Thyroid gland (tissue), 4 donors: ENCODE measurements at regions not wholly inside any gene's neighbourhood (a gene's known extent, or its start where the extent isn't known, plus 50 kb on each side); places are given as distances from the start of the nearest gene placed in this dataset.

Source experiments
- DNase-seq, 2 donors: peaks; one replicate each; pipeline ENCODE4 v3.0.0-alpha.2; 2019
- H3K27ac ChIP-seq, 3 donors: fragments of 200-600 bp; sonication (generic); 1 replicate in 2 of 3; 2 replicates in 1 of 3; pipeline ENCODE4 v1.5.1; 2016 to 2019; ENCODE audit warnings: mild to moderate bottlenecking in 1 of 3, moderate library complexity in 1 of 3
- H3K27me3 ChIP-seq: fragments of 200-600 bp; sonication (generic); one replicate; pipeline ENCODE4 v1.5.1; 2019
- H3K36me3 ChIP-seq, 2 donors: fragments of 200-600 bp; sonication (generic); one replicate each; pipeline ENCODE4 v1.5.1; 2016 to 2019
- H3K4me1 ChIP-seq, 2 donors: fragments of 200-600 bp; sonication (generic); one replicate each; pipeline ENCODE4 v1.5.1; 2017 to 2019
- H3K4me3 ChIP-seq, 3 donors: fragments of 200-600 bp; sonication (generic); replicated peaks in 1 of 3; 1 replicate in 2 of 3; 2 replicates in 1 of 3; pipeline ENCODE4 v1.5.1; 2016; ENCODE audit warnings: mild to moderate bottlenecking in 1 of 3
- H3K9me3 ChIP-seq: fragments of 200-600 bp; sonication (generic); one replicate; pipeline ENCODE4 v1.5.1; 2017
- POLR2A ChIP-seq, 2 donors: fragments of 450-650 bp; IDR thresholded peaks; one replicate each; pipeline ENCODE4 v1.6.1; 2017; ENCODE audit warnings: antibody characterized with exemption in 2 of 2, mild to moderate bottlenecking in 2 of 2, moderate library complexity in 1 of 2
- WGBS, 2 donors: methylation state at CpG; one replicate each; pipeline ENCODE4 v1.1.5; 2017; 5-methylcytosine and 5-hydroxymethylcytosine counted together
- intact Hi-C: fragments of 100-400 bp; cut with DNase I; formaldehyde crosslinking; loops from one replicate; pipeline ENCODE4 v1.15.1; 2023
- TF ChIP-seq, protein P1 (sequence below), 6 experiments: fragments of 200-600 bp in 3 of 6; fragments of 450-650 bp in 3 of 6; sonication (generic) in 3 of 6; IDR thresholded peaks; one replicate each; pipeline ENCODE4 v1.5.1; 2016 to 2019; ENCODE audit warnings: antibody characterized with exemption in 6 of 6, mild to moderate bottlenecking in 2 of 6, inconsistent platforms in 1 of 6, moderate library complexity in 1 of 6

DNA sequence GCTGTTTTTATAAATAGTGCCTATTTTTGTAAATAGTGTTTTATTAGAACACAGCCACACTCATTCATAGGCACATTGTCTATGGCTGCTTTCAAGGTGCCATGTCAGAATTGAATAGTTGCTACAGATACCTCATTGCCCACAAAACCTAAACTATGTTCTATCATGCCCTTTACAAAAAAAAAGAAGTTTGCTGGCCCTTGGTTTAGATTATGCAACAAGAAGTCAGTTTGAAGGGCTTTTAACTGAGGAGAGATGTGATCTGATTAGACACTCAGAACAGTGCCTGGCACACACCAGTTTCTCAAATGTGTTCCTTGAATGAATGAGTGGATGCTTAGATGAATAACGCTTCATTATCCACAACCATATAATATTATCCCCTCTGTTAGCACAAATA lies 366.1 kb downstream of the MAFB start:
- Histone ChIP-seq H3K36me3 (no peaks in the 10 kb centered on the region), H3K4me1 (peaks cover under 1 to 4% of the 10 kb centered on the region in 2 donors), H3K27me3 (no peaks in the 10 kb centered on the region), H3K4me3 (no peak overlapping the region), H3K9me3 (no peaks in the 10 kb centered on the region), H3K27ac (no peak overlapping the region)
- intact Hi-C loops, result no loop called here
- TF ChIP-seq POLR2A (IDR thresholded peaks at IDR 0.05), result no peak
- TF ChIP-seq, protein P1, sequence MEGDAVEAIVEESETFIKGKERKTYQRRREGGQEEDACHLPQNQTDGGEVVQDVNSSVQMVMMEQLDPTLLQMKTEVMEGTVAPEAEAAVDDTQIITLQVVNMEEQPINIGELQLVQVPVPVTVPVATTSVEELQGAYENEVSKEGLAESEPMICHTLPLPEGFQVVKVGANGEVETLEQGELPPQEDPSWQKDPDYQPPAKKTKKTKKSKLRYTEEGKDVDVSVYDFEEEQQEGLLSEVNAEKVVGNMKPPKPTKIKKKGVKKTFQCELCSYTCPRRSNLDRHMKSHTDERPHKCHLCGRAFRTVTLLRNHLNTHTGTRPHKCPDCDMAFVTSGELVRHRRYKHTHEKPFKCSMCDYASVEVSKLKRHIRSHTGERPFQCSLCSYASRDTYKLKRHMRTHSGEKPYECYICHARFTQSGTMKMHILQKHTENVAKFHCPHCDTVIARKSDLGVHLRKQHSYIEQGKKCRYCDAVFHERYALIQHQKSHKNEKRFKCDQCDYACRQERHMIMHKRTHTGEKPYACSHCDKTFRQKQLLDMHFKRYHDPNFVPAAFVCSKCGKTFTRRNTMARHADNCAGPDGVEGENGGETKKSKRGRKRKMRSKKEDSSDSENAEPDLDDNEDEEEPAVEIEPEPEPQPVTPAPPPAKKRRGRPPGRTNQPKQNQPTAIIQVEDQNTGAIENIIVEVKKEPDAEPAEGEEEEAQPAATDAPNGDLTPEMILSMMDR (IDR thresholded peaks at IDR 0.05), result no peak
- DNase-seq, result no peak
- 83 to 100% methylated on average over 1 of the region's 1 CpG for WGBS, 2 donors

DNA sequence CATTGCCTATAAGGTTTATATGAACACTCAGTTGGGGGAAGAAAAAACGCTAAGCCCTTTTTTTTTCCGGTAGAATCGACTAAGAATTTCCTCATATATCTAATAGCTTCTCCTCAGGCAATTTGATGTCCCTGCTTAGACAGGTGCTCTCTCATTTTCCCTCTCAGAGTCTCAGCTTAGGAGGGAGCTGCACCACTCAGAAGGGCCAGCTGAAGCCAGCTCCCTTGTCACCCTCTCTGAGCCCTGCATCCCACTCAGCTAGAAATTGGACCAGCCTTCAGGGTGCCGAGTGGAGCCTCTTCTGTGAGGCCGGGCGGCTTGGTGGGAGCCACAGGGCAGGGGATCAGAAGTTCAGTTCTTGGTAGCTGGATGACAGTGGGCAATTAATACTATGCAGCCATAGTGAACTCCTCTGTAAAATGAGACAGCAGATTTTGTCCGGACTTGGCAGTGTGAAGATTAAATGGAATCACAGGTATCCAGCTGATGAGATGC lies 368.5 kb downstream of the MAFB start:
- peaks cover 4 to 9% of the 10 kb centered on the region in 2 donors for H3K4me1 ChIP-seq
- no peak for TF ChIP-seq POLR2A (IDR thresholded peaks at IDR 0.05)
- TF ChIP-seq, protein P1 (IDR thresholded peaks at IDR 0.05), result no peak
- H3K4me3 ChIP-seq, result no peak overlapping the region
- intact Hi-C loops, result no loop called here
- no peaks in the 10 kb centered on the region for H3K27me3 ChIP-seq
- no peak for DNase-seq
- no peaks in the 10 kb centered on the region for H3K9me3 ChIP-seq
- no peak overlapping the region for H3K27ac ChIP-seq
- 84 to 85% methylated on average over 6 to 7 of the region's 7 CpGs for WGBS, 2 donors
- no peaks in the 10 kb centered on the region for H3K36me3 ChIP-seq

DNA sequence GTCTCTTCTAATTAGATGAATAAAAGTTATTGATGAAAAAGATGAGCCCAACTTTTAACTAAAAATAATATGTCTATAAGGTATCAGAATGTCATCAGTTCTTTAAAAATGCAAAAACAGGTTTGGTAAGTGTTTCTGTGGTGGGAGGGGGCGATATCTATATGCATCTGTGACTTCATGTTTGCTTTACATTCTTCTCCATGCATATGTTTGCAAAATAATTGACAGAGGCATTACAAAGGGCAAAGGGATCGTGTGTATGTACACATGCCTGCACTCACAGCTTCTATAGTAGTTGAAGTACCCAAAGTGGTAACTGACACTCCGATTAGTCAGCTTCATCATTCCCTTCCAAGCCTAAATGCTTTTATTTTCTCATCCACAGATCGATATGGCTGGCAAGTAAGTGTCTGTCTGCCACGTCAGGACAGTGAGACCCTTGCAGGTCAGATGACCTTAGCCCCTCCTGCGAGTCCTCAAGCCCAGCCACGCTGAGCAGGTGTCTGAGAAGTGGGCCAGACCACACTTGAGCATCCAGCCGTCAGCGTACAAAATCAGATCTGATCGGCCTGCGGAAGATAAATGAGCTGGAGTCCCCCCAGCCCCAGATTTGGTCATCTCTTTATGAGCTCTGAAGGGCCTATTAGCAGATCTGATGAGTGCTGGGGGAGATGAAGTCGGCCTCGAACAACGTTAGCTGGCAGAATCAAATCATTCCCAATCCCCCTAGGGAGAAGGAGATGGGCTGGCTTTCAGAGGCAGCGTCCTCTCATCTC lies 369.1 kb downstream of the MAFB start:
- H3K27me3 ChIP-seq, result no peaks in the 10 kb centered on the region
- no peaks in the 10 kb centered on the region for H3K9me3 ChIP-seq
- H3K4me3 ChIP-seq, result no peak overlapping the region
- no peak for DNase-seq
- no peak overlapping the region for H3K27ac ChIP-seq
- 64 to 70% methylated on average over 15 of the region's 15 CpGs for WGBS, 2 donors
- TF ChIP-seq, protein P1 (IDR thresholded peaks at IDR 0.05), result no peak
- TF ChIP-seq POLR2A (IDR thresholded peaks at IDR 0.05), result no peak
- H3K4me1 ChIP-seq, result peaks cover 4 to 9% of the 10 kb centered on the region in 2 donors
- H3K36me3 ChIP-seq, result no peaks in the 10 kb centered on the region
- intact Hi-C loops, result no loop called here

DNA sequence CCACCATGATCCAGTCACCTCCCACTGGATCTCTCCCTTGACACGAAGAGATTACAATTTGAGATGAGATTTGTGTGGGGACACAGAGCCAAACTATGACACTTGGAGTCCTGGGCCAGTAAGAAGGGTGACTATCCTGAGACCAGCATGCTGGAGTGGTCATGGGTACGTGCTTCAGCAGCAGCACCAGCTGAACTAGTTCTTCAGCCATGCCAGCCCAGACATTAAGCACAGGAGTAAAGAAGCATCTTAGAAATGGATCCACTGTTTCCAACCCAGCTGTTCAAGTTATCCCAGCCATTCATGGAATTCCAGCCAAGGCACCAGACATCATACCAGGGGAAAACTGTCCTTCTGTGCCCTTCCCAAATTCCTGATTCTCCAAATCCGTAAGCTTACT lies 370.0 kb downstream of the MAFB start:
- H3K9me3 ChIP-seq, result no peaks in the 10 kb centered on the region
- H3K27me3 ChIP-seq, result no peaks in the 10 kb centered on the region
- TF ChIP-seq, protein P1 (IDR thresholded peaks at IDR 0.05), result no peak
- TF ChIP-seq POLR2A (IDR thresholded peaks at IDR 0.05), result no peak

DNA sequence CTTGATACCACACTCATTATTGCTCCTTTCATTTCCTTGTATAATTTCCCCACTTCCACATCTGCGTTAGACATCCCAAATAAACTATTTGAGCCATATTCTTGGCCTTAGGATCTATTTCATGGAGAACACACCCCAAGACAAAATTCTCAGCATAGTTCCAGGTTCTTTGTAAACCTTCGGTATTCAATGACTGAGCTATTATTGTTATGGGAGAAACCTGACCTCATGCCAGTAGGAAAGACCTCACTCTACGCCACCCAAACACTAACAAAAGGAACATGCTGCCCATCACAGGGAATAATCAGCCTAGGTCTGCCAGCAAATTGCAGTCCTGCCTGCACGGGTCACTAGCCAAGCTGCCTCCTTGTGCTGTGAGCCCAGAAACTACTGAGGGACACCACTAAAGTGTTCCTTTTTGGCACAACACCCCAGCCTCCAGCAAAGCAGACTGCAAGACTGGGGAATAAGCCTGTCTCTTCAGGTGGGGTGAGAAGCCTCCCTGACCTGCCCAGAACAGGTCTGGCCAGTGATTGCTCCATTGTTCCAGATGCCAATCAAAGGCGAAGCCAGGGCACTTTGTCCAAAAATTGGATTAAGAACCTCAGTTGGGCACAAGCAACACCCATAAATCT lies 371.8 kb downstream of the MAFB start:
- Histone ChIP-seq H3K27ac (peak overlapping the region in 1 of 3 donors; percentile 28), H3K36me3 (no peaks in the 10 kb centered on the region), H3K27me3 (no peaks in the 10 kb centered on the region), H3K4me1 (peaks cover 4 to 9% of the 10 kb centered on the region in 2 donors), H3K9me3 (no peaks in the 10 kb centered on the region), H3K4me3 (no peak overlapping the region)
- peak; percentile 86 to 88 for DNase-seq
- intact Hi-C loops, result no loop called here
- TF ChIP-seq, protein P1 (IDR thresholded peaks at IDR 0.05), result no peak
- TF ChIP-seq POLR2A (IDR thresholded peaks at IDR 0.05), result no peak
- WGBS, 2 donors, result 36 to 49% methylated on average over 4 to 5 of the region's 5 CpGs

More for the DNA sequence above, 370.0 kb downstream of the MAFB start:
- peak in 1 of 2 donors; percentile 5 for DNase-seq
- H3K27ac ChIP-seq, result no peak overlapping the region
- no peak overlapping the region for H3K4me3 ChIP-seq
- H3K4me1 ChIP-seq, result peaks cover 4 to 9% of the 10 kb centered on the region in 2 donors
- intact Hi-C loops, result no loop called here
- 81 to 92% methylated on average over 3 of the region's 3 CpGs for WGBS, 2 donors
- no peaks in the 10 kb centered on the region for H3K36me3 ChIP-seq
